ENCODE measurements at regions not wholly inside any gene's neighbourhood (a gene's known extent, or its start where the extent isn't known, plus 50 kb on each side); places are given as distances from the start of the nearest gene placed in this dataset.

DNA sequence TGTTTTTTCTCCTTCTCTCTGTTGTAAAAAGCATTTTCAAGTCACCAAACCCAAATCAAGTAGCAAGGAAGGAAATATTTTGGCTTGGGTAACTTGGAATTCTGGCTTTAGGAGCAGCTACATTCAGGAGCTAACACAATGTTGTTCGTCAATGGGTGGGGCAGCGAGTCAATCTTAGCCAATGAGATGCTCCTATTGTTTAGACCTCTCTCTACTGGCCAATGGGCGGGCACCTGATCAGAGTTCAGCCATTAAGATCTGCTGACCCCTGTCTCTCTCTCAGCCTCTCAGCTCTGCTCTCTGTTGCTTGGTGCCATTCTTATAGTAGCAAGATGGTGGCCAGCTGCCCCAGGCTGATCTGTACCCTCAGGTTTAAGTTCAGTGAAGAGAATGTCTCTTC lies 83.2 kb downstream of the IRX3 start (continued):
- TF ChIP-seq, protein P1, sequence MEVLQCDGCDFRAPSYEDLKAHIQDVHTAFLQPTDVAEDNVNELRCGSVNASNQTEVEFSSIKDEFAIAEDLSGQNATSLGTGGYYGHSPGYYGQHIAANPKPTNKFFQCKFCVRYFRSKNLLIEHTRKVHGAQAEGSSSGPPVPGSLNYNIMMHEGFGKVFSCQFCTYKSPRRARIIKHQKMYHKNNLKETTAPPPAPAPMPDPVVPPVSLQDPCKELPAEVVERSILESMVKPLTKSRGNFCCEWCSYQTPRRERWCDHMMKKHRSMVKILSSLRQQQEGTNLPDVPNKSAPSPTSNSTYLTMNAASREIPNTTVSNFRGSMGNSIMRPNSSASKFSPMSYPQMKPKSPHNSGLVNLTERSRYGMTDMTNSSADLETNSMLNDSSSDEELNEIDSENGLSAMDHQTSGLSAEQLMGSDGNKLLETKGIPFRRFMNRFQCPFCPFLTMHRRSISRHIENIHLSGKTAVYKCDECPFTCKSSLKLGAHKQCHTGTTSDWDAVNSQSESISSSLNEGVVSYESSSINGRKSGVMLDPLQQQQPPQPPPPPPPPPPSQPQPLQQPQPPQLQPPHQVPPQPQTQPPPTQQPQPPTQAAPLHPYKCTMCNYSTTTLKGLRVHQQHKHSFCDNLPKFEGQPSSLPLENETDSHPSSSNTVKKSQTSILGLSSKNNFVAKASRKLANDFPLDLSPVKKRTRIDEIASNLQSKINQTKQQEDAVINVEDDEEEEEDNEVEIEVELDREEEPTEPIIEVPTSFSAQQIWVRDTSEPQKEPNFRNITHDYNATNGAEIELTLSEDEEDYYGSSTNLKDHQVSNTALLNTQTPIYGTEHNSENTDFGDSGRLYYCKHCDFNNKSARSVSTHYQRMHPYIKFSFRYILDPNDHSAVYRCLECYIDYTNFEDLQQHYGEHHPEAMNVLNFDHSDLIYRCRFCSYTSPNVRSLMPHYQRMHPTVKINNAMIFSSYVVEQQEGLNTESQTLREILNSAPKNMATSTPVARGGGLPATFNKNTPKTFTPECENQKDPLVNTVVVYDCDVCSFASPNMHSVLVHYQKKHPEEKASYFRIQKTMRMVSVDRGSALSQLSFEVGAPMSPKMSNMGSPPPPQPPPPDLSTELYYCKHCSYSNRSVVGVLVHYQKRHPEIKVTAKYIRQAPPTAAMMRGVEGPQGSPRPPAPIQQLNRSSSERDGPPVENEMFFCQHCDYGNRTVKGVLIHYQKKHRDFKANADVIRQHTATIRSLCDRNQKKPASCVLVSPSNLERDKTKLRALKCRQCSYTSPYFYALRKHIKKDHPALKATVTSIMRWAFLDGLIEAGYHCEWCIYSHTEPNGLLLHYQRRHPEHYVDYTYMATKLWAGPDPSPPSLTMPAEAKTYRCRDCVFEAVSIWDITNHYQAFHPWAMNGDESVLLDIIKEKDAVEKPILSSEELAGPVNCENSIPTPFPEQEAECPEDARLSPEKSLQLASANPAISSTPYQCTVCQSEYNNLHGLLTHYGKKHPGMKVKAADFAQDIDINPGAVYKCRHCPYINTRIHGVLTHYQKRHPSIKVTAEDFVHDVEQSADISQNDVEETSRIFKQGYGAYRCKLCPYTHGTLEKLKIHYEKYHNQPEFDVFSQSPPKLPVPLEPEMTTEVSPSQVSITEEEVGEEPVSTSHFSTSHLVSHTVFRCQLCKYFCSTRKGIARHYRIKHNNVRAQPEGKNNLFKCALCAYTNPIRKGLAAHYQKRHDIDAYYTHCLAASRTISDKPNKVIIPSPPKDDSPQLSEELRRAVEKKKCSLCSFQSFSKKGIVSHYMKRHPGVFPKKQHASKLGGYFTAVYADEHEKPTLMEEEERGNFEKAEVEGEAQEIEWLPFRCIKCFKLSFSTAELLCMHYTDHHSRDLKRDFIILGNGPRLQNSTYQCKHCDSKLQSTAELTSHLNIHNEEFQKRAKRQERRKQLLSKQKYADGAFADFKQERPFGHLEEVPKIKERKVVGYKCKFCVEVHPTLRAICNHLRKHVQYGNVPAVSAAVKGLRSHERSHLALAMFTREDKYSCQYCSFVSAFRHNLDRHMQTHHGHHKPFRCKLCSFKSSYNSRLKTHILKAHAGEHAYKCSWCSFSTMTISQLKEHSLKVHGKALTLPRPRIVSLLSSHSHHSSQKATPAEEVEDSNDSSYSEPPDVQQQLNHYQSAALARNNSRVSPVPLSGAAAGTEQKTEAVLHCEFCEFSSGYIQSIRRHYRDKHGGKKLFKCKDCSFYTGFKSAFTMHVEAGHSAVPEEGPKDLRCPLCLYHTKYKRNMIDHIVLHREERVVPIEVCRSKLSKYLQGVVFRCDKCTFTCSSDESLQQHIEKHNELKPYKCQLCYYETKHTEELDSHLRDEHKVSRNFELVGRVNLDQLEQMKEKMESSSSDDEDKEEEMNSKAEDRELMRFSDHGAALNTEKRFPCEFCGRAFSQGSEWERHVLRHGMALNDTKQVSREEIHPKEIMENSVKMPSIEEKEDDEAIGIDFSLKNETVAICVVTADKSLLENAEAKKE (CRISPR knock-in tag; IDR thresholded peaks at IDR 0.05), result no peak
- TF ChIP-seq CREB1 (CRISPR knock-in tag; IDR thresholded peaks at IDR 0.05; ENCODE audit: low read depth), result no peak
- TF ChIP-seq EZH2 (IDR thresholded peaks at IDR 0.05; ENCODE audit: low read depth, unreplicated experiment), result no peak
- TF ChIP-seq NANOG (IDR thresholded peaks at IDR 0.05; ENCODE audit: borderline replicate concordance), result no peak
- TF ChIP-seq EZH2phosphoT487 (IDR thresholded peaks at IDR 0.05; ENCODE audit: unreplicated experiment), result no peak
